Glomerular visceral epithelial cell (primary cell): ENCODE measurements at regions not wholly inside any gene's neighbourhood (a gene's known extent, or its start where the extent isn't known, plus 50 kb on each side); places are given as distances from the start of the nearest gene placed in this dataset.

Experiments
- DNase-seq: peaks from one replicate; pipeline ENCODE4 v3.0.0-alpha.2; 2016; ENCODE audit errors: extremely low spot score

DNA sequence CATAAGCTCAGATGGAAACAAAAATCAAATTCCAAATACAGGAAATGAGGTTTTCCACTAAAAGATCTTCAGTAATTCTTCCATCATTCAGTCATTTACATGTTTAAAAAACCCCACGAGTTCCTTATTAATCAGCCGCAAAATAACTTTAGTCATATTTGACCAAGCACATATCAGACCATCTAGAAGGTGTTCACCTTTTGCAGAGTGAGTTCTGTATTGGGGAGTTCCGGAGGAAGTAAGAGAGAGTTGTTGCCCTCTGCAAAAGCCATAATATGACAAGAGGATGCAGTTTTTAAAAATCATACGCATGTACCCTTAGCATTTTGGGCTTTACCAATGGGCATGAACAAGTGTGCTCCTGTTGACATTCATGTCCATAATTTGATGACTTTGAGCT, 61.6 kb downstream of the CCR1 start:
- no peak for DNase-seq

- DNase-seq = no peak
Observed at GRCh38 chr3:46146021-46146420, 62.1 kb downstream of the CCR1 start.

DNA sequence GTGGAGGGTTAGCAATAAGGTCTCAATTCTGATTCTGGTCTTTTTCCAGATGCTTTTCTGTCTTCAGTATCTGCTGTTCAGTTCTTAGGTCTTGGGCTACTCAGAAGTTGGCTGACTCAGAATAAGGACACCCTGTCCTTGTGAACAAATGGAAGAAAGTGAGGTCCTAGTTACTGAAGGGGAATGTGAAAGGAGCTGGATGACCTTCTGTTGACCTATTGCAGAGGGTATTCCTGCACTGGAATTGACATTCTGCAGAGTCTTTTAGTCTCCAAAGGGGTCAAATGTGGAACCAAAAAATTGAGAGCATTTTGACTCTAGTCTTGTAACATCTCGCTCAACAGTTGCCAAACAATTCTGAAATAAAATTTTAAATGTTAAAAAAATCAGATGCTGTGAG, 63.0 kb downstream of the CCR1 start:
- no peak for DNase-seq

GRCh38 chr3:46143951-46144473, 64.1 kb downstream of the CCR1 start:
- no peak for DNase-seq

DNA sequence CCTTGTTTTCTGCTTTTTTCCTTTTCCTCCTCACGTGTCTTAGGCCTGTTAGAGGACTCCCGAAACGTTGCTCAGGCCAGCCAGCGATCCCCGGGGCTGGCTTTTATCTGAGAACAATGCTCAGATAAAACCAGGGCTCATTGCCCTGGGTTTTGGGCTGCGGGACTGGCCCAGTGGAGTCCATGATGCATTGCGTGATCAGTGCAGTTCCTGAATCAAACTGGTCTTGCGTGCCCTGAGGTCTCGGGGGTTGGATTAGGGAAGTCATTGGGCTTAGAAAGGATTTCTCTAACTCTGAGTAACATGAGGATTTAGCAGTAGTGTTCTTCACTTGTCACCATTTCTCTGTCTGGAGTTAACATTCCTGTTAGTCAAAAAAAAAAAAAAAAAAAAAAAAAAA, 66.3 kb downstream of the CCR1 start:
- DNase-seq = no peak

DNA sequence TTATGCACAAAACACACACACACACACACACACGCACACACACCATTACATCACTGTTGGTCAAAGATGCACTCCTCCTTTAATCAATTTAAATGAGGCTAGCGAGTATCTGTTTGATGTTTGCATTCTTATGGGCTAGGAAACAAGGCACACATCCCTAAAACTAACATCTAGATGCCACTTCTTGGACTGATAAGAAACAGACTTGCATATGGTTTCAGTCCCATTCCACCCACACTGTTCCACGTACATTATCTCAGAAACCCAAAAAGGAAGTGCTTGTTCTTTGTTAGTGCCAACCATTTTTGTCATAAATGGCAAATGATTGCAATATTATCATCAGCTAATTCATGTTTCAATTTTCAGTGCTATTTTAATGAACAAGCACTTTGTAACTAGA, 69.5 kb downstream of the CCR1 start:
- no peak for DNase-seq

GRCh38 chr3:46135475-46135874, 72.6 kb downstream of the CCR1 start:
- DNase-seq = no peak

DNA sequence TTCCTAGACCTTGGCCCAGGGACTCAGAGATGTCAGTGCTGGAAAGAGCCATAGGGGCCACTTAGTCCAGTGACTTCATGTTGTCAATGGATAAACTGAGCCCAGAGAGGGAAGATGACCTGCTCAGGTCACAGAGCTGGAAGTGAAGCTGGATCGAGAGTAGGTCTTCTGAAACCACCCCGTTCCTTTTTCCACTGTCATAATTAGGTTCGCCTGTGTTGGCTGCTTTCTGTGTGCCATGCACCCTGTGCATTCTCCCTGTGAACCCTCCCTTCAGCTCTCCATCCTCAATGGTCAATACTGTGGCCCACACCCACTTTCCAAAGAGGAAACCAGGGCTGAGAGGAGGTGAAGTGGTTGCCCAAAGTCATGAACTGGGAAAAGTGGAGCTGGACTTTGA, 74.8 kb downstream of the CCR1 start:
- no peak for DNase-seq

DNA sequence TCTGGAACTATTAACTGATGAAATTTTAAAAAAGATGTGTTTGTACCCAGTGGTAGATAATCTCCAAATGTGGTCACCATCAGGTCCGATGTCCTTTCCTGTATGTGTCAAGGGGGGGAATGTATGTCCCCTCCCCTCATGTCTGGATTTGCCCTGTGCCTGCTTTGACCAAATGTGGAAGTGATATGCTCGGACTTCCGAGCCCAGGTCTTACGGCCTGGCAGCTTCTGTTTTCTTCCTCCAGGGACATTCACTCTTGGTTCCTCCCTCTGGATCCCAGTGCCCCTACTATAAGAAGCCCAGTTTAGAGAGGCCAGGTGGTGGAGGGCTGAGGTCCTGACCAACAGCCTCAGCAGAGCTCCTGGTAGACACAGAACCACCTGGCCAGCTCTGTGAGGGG, 75.5 kb downstream of the CCR1 start:
- no peak for DNase-seq

DNA sequence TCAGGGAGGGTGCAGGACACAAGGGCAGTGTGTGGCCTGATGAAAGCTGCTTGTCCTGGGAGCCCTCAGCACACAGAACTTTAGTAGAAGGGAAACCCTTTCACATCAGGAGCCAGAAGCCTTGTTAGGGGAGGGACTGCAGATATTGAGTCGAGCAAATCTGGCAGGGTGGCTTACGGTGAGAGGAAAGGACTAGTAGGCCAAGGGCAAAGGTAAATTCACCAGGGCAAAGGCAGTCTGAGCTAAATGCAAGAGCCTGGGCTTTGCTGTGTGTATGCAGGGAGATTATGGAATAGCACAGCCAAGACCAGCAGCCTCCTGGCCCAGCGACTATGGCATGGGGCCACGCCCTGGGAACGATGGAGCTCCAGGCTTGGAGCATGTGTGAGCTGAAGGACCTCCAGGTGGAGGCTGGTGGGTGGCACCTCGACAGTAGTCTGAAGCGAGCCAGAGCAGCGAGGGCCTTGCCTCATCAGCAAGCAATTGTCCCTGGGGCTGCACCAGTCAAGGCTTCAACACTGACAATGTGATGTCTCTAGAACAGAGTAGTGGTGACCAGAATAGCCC, 76.1 kb downstream of the CCR1 start:
- no peak for DNase-seq

GRCh38 chr3:46130631-46131310, 77.3 kb downstream of the CCR1 start:
- DNase-seq = no peak

DNA sequence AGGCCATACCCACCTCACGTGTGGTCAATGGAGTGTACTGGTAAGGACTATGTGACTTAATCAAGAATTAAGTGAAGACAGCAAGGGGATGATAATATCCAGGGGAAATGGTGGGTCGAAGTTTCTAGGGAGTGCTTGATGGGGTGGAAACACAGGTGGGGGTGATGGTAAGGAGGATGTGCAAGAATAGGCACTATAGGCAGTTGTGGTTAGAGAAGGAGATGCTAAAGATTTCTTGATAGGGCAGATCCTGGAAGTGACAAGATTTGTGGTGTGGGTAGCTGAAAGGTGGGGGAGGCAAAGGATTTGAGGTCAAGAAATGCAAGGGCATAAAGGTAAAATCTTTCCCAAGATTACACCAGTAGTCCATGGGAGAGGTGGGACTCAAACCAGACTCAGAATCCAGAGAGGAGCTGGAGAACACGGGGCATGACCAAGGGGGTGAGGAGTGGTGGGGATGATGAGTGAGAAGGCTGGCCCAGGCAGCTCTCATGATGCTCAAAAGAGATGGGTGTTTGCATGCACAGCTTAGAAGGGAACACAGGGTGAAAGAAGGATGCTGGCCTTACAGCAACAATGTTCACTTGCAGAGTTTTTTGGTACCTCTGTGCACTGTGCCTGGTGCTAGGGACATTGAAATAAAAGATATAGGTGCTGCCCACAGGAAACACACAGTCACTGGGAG, 78.4 kb downstream of the CCR1 start:
- DNase-seq = no peak

- DNase-seq = peak; percentile 84
Observed at GRCh38 chr3:46127503-46127902, 80.6 kb downstream of the CCR1 start.

- no peak for DNase-seq
Observed at GRCh38 chr3:46124216-46125177, 83.6 kb downstream of the CCR1 start.

DNA sequence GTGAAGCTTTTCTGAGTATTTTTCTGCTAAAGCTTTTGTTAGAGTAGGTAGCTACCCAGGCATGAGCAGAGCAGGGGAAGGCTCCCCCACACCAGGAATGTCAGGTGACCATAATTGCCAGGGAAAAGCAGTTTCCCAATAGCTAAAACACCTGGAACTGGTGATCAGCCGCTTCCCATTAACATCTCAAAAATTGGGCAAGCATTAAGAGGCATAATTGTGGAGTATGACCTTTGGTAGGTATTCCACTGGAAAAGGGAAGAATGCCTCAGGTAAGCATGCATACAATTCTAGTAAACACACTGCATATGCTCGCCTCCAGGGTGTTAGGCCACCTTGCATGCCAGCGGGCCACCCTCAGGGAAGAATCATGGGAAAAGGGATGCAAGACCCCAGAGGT, 84.5 kb downstream of the CCR1 start:
- DNase-seq = no peak

DNA sequence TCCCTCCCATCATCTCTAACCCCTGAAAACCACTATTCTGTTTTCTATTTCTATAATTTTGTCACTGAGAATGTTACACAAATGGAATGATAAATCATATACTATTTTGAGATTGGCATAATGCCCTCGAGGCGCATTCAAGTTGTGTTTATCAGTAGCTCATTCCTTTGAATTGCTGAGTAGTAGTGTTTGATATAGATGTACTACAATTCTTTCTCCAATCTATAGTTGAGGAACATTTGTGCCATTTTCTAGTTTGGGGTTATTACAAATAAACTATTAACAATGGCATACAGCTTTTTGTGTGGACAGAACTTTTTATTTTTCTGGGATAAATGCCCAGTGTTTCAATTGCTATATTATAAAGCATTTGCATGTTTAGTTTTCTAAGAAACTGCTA, 86.0 kb downstream of the CCR1 start:
- no peak for DNase-seq

DNA sequence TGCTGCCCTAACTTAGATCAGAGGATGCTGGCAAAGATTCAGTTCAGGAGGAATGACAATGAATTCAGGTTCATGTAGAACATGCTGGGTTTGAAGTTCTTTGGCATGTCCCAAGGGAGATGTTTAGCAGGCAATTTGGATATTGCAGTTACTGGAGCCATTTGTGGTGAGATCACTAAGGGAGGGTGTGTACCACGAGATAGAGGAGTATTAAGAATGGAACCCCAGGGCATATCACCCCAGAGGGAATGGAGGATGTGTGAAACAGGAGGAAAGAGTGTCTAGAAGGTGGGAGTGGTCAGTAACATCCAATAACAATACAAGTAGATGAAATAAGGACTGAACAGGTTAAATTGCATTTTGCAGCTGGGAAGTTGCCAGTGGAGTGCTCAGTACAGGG, 87.1 kb downstream of the CCR1 start:
- no peak for DNase-seq

GRCh38 chr3:46119709-46120498, 88.2 kb downstream of the CCR1 start:
- no peak for DNase-seq

- DNase-seq = no peak
Observed at GRCh38 chr3:46119253-46119652, 88.9 kb downstream of the CCR1 start.

DNA sequence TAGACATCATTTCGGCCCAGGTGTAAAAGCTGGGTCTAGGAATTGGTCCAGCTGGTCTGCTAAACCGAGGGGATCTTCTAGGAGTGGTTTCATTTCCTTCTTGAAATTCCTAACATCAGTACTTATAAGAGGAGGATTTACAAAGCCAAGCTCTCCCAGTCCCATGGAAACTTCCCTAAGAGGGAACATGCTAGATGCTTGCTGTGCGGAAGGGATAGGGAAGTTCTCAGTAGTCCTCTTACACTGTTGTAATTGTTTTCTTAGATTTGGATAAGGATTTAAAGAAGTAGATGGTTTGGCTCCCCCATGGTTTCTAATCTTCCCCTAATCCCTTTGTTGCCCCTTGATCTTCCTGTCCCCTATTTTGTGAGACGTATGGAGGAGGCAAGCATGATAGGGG, 89.7 kb upstream of the XCR1 start:
- DNase-seq = no peak

GRCh38 chr3:46114323-46114988, 87.2 kb upstream of the XCR1 start:
- DNase-seq = peak; percentile 58
